ENCODE measurements at regions not wholly inside any gene's neighbourhood (a gene's known extent, or its start where the extent isn't known, plus 50 kb on each side); places are given as distances from the start of the nearest gene placed in this dataset.

GRCh38 chr5:20266066-20266465 is 278.1 kb upstream of the CDH18 start:
- DNase-seq = no peak

- DNase-seq = no peak
Measured at GRCh38 chr5:20262896-20263295, 274.9 kb upstream of the CDH18 start.

GRCh38 chr5:20254748-20255147 is 266.7 kb upstream of the CDH18 start:
- no peak for DNase-seq

- no peak for DNase-seq
Measured at GRCh38 chr5:20248118-20248517, 260.1 kb upstream of the CDH18 start.

GRCh38 chr5:20245432-20245974 is 257.5 kb upstream of the CDH18 start:
- DNase-seq = no peak

GRCh38 chr5:20241351-20241750 is 253.4 kb upstream of the CDH18 start:
- no peak for DNase-seq

GRCh38 chr5:20231040-20231439 is 243.0 kb upstream of the CDH18 start:
- DNase-seq = no peak

GRCh38 chr5:20230010-20230409 is 242.0 kb upstream of the CDH18 start:
- DNase-seq = no peak

GRCh38 chr5:20229303-20230005 is 241.5 kb upstream of the CDH18 start:
- DNase-seq = no peak

- DNase-seq = no peak
Measured at GRCh38 chr5:20224966-20225365, 237.0 kb upstream of the CDH18 start.

GRCh38 chr5:20224046-20224445 is 236.0 kb upstream of the CDH18 start:
- no peak for DNase-seq

- no peak for DNase-seq
Measured at GRCh38 chr5:20223451-20223850, 235.5 kb upstream of the CDH18 start.

- no peak for DNase-seq
Measured at GRCh38 chr5:20215257-20215656, 227.3 kb upstream of the CDH18 start.

- no peak for DNase-seq
Measured at GRCh38 chr5:20213803-20214202, 225.8 kb upstream of the CDH18 start.

- DNase-seq = no peak
Measured at GRCh38 chr5:20212701-20213100, 224.7 kb upstream of the CDH18 start.

- DNase-seq = no peak
Measured at GRCh38 chr5:20166456-20166855, 178.5 kb upstream of the CDH18 start.

GRCh38 chr5:20158006-20158405 is 170.0 kb upstream of the CDH18 start:
- DNase-seq = no peak

- DNase-seq = no peak
Measured at GRCh38 chr5:20157089-20157488, 169.1 kb upstream of the CDH18 start.

GRCh38 chr5:20145240-20145639 is 157.2 kb upstream of the CDH18 start:
- no peak for DNase-seq

GRCh38 chr5:20129501-20129900 is 141.5 kb upstream of the CDH18 start:
- no peak for DNase-seq

GRCh38 chr5:20128343-20128742 is 140.3 kb upstream of the CDH18 start:
- DNase-seq = no peak

GRCh38 chr5:20114526-20114925 is 126.5 kb upstream of the CDH18 start:
- DNase-seq = no peak

- DNase-seq = no peak
Measured at GRCh38 chr5:20113931-20114330, 125.9 kb upstream of the CDH18 start.

GRCh38 chr5:20113031-20113715 is 125.2 kb upstream of the CDH18 start:
- DNase-seq = no peak

GRCh38 chr5:20109326-20109725 is 121.3 kb upstream of the CDH18 start:
- no peak for DNase-seq
